ENCODE measurements at regions not wholly inside any gene's neighbourhood (a gene's known extent, or its start where the extent isn't known, plus 50 kb on each side); places are given as distances from the start of the nearest gene placed in this dataset.
A peak's percentile ranks its signal among the peaks of the same experiment; 100 is the strongest.

DNA sequence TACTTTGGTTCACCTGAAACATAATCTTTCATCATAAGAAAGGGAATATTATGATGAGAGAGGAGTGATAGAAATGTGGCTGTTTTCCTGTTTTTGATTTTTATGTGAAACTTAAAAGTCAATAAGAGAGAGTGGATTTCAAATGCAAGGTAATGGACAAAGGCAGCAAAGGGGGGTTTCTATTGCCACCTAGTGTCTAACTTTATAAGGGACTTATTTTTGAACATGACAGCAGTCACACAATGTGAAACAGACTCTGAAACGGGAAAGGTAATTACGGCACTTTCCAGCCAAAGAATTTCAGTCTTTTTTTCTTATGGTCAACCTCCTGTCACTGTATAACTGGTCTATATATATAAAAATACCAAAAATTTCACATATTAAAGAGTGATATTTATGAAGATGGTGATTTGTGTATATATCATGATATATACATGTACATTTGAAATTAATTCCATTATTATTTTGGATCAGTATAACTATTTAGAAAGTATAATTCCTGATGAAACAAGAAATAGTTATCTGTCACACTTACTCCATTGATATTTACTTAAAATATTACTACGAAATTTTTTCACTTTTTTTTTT lies 127.1 kb downstream of the FBXO8 start:
- no peak for TF ChIP-seq POLR2A (IDR thresholded peaks at IDR 0.05)
- TF ChIP-seq, protein P1, sequence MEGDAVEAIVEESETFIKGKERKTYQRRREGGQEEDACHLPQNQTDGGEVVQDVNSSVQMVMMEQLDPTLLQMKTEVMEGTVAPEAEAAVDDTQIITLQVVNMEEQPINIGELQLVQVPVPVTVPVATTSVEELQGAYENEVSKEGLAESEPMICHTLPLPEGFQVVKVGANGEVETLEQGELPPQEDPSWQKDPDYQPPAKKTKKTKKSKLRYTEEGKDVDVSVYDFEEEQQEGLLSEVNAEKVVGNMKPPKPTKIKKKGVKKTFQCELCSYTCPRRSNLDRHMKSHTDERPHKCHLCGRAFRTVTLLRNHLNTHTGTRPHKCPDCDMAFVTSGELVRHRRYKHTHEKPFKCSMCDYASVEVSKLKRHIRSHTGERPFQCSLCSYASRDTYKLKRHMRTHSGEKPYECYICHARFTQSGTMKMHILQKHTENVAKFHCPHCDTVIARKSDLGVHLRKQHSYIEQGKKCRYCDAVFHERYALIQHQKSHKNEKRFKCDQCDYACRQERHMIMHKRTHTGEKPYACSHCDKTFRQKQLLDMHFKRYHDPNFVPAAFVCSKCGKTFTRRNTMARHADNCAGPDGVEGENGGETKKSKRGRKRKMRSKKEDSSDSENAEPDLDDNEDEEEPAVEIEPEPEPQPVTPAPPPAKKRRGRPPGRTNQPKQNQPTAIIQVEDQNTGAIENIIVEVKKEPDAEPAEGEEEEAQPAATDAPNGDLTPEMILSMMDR (IDR thresholded peaks at IDR 0.05): peak; percentile 44 to 78 (median 70)

Measured in right lobe of liver (tissue), 4 donors.